ENCODE measurements at regions not wholly inside any gene's neighbourhood (a gene's known extent, or its start where the extent isn't known, plus 50 kb on each side); places are given as distances from the start of the nearest gene placed in this dataset.

DNA sequence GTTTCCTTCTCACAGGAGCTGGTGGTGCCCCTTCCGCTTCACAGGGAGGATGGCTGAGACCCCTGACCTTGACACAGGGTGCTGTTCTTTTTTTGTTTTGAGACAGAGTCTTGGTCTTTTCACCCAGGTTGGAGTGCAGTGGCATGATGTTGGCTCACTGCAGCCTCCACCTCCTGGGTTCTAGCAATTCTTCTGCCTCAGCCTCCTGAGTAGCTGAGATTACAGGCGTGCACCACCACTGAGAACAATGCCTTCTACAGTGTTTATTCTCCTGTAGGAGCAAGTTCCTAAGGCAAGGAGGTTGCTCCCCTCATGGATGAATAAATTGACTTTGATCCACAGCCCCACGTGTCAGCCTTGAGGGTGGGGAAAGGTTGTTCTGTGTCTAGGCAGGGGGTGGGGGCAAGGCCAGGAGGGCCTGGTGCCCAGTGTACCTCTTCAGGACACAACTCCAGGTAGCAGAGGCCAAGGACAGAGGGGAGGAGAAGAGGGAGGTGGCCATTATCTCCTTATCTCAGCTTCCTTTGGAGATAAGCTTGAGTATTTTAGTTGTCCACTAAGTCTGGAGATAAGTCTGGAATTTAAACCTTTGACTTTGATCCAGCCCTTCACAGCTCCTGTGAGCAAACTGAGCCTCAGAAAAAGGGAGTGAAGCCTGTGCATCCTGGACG lies 159.4 kb downstream of the SEC14L1 start:
- ChIA-PET CTCF (ENCODE audit: partially characterized antibody) (interaction anchor here (0.6 to 1.4 kb wide), 3 partner anchors 9 to 32 kb away, joined by 3 to 4 read pairs (median 3); no protein-coding TSS in a partner anchor), POLR2A (ENCODE audit: partially characterized antibody) (no interaction called here)
- Histone ChIP-seq H3K4ac (replicated peaks; ENCODE audit: insufficient read length, low read depth, low read length) (no peak overlapping the region), H3K23ac (ENCODE audit: insufficient read length) (no peak overlapping the region), H3K9me3 (ENCODE audit: insufficient read depth in 2 of 2, low read depth in 1 of 2, low read length in 1 of 2) (peaks cover 17% of the 10 kb centered on the region in 2 experiments; a peak in 3 of 4 replicates), H3K14ac (ENCODE audit: insufficient read length) (no peak overlapping the region), H3K27me3 (replicated peaks in 1 of 4; ENCODE audit: control insufficient read depth in 3 of 4, extremely low read depth in 1 of 4, insufficient read depth in 3 of 4, low read length in 3 of 4) (no peaks in the 10 kb centered on the region; a peak in 1 of 7 replicates), H4K5ac (ENCODE audit: insufficient read length, low read depth, low read length) (no peak overlapping the region), H4K20me1 (replicated peaks in 1 of 2; ENCODE audit: control insufficient read depth in 1 of 2, insufficient read depth in 2 of 2, low read length in 2 of 2) (peaks cover 0 to 1% of the 10 kb centered on the region in 2 experiments), H3K9ac (replicated peaks in 1 of 4; ENCODE audit: extremely low read depth in 1 of 4, low read depth in 3 of 4, low read length in 3 of 4) (no peak overlapping the region), H3K56ac (replicated peaks; ENCODE audit: insufficient read length, low read depth, low read length) (no peak overlapping the region), H4K8ac (ENCODE audit: extremely low read depth, insufficient read depth, low read length) (no peak overlapping the region), H3K79me2 (ENCODE audit: control insufficient read depth in 1 of 2, insufficient read depth in 2 of 2, low read length in 2 of 2) (no peaks in the 10 kb centered on the region), H3K4me3 (ENCODE audit: extremely low read depth in 1 of 4, insufficient read depth in 2 of 4, low read depth in 3 of 4, low read length in 4 of 4) (no peak overlapping the region), H2AFZ (ENCODE audit: low read length) (no peak overlapping the region), H3K79me1 (ENCODE audit: low read depth, low read length) (peaks cover 5% of the 10 kb centered on the region), H3K18ac (ENCODE audit: extremely low read depth, low read length) (no peak overlapping the region), H2BK12ac (ENCODE audit: low read depth, low read length) (no peak overlapping the region), H3K27ac (ENCODE audit: low read depth, low read length) (no peak overlapping the region), H4K91ac (replicated peaks; ENCODE audit: insufficient read length, low read length) (no peak overlapping the region), H3K36me3 (ENCODE audit: control insufficient read depth in 2 of 4, insufficient read depth in 4 of 4, low read length in 3 of 4) (no peaks in the 10 kb centered on the region; a peak in 1 of 8 replicates), H3K4me2 (ENCODE audit: insufficient read depth in 1 of 2, low read depth in 2 of 2, low read length in 2 of 2) (no peak overlapping the region), H2AK5ac (ENCODE audit: low read depth, low read length) (no peak overlapping the region), H2BK15ac (ENCODE audit: low read length) (no peak overlapping the region), H2BK120ac (replicated peaks; ENCODE audit: low read depth, low read length) (no peak overlapping the region), H2BK5ac (ENCODE audit: low read depth, low read length) (no peak overlapping the region), H3K4me1 (replicated peaks in 1 of 4; ENCODE audit: control insufficient read depth in 3 of 4, insufficient read depth in 4 of 4, low read length in 3 of 4) (peaks cover 0 to 6% (median 2%) of the 10 kb centered on the region in 4 experiments; a peak in 3 of 7 replicates), H3K23me2 (ENCODE audit: low read depth, low read length) (no peaks in the 10 kb centered on the region), H2BK20ac (ENCODE audit: low read length) (no peak overlapping the region)
- DNase-seq (ENCODE audit: low read depth in 1 of 2, low spot score in 2 of 2) = no peak
- TF ChIP-seq SIN3A (conservative IDR thresholded peaks at IDR 0.05 in 1 of 2, IDR thresholded peaks at IDR 0.05 in 1 of 2; ENCODE audit: low read depth in 1 of 2, low read length in 2 of 2) = no peak
- no peak for TF ChIP-seq ASH2L (IDR thresholded peaks at IDR 0.05; ENCODE audit: low read length)
- no peak for FAIRE-seq
- 94% methylated on average over 3 of the region's 4 CpGs; no CpG with 5 or more reads in 1 of the 2 experiments for WGBS, 2 experiments (ENCODE audit: extremely low coverage in 1 of 2, insufficient coverage in 1 of 2, insufficient read length in 1 of 2, insufficient replicate concordance in 2 of 2, low coverage in 1 of 2, low lambda C conversion rate in 2 of 2, missing lambda C conversion rate in 1 of 2)
